Left forelimb (tissue), 1 donor: ENCODE measurements at regions not wholly inside any gene's neighbourhood (a gene's known extent, or its start where the extent isn't known, plus 50 kb on each side); places are given as distances from the start of the nearest gene placed in this dataset.

Experiments used
- DNase-seq: peaks from one replicate; pipeline ENCODE4 v3.0.0-alpha.2; 2018; ENCODE audit warnings: low spot score

DNA sequence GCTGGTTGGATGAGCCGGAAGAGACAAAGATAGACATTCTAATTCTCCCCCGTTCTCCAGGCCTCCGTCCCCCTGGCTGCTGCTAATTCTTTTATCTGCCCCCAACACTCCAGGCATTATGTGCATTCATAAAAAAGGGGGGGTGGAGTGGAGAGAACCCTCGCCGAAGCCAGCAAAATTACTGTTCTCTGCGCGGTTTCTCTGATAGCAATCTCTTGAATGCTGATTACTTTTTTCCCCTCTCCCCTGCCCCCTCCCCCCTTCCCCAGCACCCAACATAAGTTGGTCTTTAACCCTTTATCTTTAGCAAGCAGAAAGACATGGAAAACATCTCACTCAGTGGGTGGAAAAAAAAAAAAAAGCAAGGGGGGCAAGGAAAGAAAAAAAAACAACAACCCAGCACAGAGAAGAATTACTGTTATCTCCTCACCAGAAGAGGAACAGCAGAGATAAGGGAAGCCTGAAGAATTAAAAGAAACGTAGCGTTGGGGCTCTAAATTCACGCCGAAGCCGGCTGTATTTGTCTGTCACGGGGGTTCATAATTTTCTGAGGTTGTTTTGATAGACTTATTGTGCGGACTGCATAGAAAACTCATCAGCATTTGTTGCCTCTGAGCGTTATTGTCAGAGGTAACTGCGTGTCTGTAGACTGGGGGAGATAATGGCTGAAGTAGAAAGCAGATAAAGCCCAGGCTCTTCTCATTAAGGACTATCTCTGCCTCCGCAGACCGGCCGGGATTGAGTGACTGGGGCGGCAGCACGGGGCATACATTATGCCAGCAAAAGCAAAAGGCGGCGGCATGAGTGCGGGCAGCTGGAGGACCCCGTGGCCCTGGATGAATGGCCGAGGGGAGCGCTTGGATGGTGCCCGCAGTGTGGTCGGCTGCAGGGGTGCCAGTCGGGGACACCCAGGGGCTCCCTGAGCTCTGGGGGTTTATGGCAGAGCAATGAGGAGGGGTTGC, 126.9 kb downstream of the MRM1 start:
- no peak for DNase-seq

DNA sequence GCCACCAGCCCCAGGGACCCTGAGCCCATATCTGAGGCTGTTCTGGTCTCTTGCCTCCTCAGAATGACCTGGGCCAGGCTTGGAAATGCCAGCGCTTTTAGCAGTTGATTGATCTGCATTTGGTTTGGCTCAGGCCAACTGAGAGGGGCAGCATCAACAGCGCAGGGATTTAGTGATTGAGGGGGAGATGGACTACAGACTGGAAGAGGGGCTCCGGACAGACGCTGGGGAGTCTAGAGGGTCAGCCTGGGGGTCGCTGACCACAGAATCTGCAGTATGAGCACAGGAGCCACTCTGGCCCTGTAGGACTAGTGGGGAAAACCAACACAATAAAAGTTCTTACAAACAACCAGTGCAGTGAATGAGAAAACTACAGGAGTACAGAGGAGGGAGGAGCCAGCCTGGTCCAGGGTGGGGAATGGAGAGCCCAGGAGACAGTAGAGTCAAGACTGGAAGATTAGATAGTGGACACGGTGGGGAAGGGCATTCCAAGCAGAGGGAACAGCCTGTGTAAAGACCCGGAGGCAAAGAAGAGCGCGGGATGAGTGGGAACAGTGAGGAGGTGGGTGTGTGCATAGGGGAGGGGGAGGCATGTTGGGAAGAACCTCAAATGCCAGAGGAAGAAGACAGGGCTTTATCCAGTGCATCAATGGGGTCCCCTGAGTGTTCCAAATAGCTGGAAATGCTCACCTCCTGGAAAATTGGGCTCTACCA, 128.9 kb downstream of the MRM1 start:
- no peak for DNase-seq

DNA sequence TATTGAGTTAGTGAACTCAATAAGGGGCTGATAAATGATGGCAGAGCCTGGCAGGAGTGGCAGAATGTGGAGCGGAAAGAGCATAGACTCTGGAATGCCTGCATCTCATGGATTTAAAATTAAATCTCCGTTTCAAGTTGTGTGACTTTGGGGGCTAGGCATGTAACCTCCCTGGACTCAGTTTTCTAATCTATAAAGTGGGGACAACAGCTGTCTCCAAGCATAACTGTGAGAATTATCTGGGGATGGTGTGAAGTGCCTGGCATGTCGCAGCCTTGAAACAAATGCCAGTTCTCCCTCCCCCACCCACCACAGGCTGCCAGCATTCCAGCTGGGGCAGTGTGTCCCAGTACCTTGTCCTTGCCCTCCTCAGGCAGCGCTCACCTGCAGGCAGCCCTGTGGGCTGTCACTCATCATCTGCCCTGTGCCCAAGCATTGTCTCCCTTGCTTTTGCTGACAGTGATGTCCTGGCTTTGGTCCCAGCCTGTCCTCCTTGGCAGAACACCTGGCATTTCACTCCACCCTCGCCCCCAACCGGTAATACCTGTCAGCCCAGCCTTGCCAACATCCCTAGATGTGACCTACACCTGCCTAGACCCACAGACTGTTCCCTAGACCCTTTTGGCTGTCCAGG, 129.6 kb downstream of the MRM1 start:
- DNase-seq: no peak

DNA sequence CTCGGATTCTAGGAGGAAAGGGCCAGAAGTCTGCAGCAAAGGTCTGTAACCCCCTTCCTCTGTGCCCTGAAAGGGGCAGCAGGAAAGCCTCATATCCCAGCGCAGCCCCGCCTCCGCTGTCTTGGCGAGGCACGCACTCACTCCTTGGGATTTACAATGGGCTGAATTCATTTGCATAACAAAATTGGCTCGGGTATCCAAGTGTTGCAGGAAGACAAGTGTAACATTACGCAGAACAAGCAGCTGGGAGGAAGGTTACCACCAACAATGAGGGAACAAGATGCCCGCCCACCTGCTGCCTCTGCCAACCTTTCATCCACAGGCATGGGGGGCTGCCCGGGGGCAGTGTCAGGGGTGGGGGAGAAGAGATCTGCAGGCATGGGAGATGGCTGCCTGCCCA, 130.4 kb downstream of the MRM1 start:
- no peak for DNase-seq

DNA sequence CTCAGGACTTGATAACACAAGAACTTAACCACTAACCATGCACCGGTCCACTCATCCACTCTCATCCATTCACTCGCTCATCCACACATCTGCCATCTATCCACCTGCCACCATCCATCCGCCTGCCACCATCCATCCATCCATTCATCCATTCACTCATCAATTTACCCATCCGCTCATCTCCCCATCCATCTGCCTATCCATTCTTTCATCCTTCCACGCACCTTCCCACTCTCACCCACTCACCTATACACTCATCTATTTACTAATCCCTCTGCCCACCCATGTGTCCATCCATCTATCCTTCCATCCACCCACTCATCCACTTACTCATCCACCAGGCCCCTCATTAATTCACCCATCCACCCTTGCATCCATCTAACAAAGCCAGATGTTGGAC, 131.0 kb downstream of the MRM1 start:
- no peak for DNase-seq

DNA sequence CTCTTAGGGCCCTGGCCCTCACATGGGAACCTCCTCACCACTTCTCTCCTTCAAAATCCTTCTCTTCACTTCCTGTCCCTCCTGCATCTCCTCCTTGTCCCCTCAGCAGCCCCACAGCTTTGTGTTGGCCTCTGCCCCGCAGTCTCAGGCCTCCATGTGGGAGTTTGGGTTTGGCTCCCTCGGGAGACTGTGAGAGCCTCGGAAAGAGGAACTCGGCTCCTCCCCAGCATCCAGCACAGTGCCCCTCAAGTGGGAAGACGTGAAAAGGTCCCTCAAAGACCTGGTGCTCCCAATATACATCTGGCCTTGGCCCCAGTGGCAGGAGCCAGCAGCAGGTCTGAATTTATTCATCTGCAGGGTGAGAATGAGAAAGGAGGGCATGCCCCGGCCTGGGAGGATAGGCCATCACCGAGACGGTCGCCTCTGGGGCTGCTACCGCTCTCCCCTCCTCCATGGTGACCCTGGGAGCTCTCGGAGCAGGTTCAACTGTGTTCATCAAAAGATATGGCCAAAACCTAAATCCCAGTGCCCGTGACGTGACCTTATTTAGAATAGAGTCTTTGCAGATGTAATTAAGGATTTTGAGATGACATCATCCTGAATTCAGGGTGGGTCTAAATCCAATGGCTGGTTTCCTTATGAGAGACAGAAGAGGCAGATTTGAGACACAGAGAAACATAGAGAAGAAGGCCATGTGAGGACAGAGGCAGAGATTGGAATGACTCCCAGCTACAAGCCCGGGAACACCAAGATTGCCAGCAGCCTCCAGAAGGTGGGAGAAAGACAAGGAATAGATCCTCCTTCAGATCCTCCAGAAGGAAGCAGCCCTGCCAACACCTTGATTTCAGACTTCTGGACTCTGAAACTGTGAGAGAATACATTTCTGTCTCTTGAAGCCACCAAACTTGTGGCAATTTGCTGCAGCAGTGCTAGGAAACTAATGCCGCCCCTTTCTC, 135.1 kb downstream of the MRM1 start:
- no peak for DNase-seq

DNA sequence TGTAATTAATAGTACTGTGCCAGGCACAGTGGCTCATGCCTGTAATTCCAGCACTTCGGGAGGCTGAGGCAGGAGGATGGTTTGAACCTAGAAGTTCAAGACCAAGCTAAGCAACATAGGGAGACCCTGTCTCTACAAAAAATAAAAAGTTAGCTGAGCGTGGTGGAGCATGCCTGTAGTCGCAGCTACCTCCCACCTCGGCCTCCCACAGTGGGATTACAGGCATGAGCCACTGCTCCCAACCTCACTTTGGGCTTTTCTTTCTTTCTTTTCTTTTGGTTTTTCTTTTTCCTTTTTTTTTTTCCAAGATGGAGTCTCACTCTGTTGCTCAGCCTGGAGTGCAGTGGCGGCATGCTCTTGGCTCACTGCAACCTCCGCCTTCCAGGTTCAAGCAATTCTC, 137.8 kb downstream of the MRM1 start:
- no peak for DNase-seq

DNA sequence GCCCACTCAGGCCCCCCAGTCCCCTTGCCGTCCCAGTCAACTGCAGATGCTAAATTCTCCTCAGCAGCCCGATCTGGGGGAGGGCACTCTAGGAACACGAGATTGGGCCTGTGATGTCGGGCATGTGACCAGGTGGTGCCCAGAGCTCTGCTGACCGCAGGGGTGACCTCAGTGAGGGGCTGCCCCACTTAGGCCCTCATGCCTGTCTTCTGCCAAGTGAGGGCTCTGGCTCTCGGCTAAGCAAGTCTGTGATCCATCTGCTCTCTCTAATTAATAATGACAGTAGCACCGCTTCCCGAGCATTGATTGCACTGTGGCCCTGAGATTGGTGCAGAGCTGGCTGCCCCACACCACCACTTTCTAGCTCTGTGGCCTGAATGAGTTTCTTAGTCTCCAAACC, 138.8 kb downstream of the MRM1 start:
- no peak for DNase-seq

DNA sequence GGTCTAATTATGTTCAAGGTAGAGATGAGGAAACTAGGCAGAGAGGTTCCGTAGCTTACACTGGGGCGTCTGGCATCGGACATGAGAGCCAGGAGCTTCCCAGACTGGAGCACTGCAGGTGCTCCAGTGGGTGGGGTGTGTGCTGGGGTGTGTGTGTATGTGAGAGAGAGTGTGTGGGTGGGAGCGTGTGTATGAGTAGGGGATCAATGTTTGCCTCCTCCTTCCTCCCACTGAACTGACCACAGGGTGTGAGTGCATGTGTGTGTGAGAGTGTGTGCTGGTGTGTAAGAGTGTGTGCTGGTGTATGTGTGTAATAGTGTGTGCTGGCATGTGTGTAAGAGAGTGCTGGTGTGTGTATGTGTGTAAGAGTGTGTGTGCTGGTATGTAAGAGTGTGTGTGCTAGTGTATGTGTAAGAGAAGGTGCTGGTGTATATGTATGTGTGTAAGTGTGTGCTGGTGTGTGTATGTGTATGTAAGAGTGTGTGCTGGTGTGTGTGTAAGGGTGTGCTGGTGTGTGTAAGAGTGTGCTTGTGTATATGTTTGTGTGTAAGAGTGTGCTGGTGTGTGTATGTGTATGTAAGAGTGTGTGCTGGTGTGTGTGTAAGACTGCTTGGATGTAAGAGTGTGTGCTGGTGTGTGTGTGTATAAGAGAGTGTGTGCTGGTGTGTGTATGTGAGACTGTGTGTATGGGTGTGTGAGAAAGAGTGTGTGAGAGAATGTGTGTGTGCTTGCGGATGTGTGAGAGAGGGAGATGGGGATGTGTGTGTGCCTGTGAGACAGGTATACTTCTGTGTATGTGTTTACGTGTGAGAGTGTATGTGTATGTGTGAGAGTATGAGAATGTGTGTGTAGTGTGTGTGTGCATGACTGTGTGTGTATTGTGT, 139.9 kb downstream of the MRM1 start:
- DNase-seq: no peak

DNA sequence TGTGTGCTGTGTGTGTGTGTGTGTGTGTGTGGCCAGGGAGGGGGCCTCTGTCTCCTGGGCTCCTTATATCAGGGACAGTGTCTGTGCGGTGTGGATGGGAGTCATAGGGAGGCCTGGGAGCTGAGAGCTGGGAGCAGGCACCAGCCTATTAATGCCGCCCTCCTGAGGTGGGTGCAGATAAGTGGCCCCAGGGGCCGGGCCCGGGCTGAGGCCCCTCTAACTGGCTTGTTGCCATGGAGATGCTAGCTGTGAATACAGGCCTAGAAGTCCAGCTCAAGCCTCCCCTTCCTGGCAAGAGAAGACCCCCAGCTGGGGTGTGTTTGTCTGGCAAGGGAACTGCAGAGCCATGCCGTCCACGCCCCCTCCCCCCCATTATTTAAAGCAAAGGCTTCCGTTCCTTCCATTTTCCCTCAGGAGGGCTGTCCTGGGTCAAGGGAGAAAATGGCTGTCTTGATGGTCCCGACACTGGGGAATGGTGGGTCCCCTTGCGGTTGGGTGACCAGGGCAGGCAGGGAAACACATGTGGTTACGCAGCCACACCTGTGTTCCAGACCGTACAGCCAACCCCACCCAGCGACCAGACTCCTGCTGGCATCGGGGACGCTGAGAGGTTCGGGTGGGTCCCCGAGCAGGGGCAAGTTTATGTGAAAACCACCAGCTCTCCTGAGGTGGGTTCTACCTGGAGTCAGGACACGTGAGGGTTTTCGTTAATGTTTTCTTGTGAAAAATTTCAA, 141.1 kb downstream of the MRM1 start:
- DNase-seq: no peak

DNA sequence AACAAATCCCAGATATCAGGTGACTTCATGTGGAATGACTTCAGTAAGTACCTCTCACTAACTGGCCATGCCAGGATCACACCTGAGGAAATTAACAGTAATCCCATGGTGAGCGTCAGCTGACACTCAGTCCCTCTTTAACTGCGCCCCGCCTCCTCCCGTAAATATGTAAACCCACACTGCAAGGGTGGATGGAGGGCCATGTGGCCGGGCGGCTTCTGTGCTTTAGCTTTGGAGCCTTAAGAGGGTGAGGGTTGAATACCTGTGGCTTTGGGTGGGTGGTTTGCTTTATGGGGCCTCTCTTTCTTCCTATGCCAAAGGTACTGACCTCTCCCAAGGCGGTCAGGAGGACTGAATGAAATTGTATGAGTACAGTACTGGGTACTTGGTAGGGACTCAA, 141.7 kb downstream of the MRM1 start:
- DNase-seq: no peak

DNA sequence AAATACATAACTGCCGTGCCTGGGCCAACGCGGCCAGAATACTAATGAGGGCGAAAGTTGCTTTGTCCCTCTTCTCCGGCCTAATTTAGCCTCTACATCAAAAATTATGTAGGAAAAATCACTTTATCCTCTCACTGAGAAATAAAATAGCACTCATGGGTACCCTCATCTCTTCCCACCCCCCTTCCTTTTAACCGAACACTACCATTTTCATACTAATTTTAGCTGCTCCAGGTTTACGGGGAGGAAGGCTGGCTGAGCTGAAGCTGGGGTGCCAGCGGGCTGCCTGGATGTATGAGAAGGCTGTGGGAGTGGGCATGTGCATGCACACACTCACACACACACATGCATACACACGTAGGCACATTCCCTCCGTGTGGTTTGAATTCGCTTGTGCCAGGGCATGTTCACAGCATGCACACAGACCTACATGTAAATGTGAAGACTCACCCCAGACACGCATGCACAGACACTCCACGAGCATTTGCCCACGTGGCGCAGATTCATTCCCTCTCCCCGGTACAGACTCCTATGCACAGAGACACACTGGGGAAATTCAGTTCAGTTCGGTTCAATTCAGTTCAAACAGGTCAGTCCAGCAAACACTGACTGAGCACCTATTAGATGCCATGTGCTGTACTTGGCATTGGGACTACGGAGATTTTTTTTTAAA, 145.1 kb downstream of the MRM1 start:
- DNase-seq: no peak

DNA sequence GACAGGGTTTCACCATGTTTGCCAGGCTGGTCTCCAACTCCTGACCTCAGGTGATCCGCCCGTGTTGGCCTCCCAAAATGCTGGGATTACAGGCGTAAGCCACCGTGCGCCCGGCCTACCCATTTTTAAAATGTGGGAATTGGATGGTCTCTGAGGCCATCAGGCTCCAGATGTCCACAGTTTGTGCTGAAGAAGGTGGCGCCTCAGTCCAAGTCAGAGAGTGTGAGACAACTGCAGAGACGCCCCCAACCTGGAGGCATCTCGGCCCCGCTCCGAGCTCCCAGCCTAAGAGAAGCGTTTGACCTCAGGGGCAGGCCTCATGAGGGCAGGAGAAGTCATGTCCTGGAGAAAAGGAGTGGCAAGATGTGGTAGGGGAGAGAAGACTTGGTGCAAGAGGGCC, 146.5 kb downstream of the MRM1 start:
- DNase-seq: no peak

DNA sequence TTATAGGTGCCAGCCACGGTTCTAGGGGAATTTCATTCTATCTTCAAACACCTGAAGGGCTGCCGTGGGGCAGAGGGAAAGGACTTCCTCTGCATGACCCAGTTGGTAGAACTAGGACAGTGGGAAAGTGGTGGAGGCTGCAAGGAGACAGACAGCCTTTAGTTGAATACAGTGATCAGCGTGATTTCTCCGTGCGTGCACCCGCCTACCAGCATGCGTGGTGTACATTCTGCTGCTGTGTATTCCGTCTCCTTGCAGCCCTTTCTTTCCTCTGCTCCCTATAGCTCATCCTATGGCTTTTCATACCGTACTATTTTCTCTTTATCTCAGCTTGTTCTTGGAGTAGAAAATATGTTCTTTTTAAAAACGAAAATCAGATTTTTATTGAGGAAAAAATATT, 146.9 kb downstream of the MRM1 start:
- no peak for DNase-seq

DNA sequence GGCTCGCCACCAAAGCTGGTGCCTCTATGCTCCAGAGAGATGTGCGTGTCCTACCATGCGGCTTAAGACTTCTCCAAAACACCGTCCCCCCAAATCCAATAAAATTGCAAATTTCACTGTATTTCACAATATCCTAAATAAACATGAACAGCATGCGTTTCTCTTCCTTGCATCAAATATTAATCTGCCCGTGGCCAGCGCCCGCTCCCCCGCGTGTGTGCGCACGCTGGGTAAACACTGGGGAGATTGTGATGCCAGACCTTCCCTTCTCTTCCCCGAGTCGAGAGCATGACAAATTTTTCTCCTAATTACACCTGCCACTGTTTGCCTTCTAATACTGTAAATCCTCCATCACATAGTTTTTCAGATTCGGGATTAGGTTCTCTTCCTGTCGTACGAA, 148.1 kb downstream of the MRM1 start:
- DNase-seq: no peak

DNA sequence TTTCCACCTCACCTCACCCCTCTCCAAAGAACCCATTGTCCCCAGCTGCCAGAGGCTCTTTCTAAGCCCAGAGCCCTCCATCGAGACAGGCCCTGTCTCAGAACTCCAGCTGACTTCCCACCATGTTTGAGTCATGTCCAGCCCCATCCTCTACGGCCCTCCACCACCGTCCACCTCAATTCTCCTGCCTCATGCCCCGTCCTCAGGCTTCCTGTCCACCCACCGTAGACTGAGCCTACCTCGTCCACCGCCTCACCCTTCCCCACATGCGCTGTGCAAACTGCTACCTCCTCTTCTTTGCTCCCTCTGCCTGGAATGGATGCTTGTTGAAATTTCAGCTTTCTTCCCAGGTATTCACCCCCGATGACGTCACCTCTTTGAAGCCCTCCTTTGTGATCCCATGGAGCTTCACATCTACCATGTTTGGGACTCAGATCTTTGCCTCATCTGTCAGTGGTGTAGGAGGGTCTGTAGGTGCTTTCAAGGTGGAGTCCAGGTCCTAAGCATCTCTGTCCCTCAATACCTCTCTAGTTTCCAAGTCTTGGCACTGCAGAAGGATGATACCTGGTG, 149.0 kb downstream of the MRM1 start:
- no peak for DNase-seq

DNA sequence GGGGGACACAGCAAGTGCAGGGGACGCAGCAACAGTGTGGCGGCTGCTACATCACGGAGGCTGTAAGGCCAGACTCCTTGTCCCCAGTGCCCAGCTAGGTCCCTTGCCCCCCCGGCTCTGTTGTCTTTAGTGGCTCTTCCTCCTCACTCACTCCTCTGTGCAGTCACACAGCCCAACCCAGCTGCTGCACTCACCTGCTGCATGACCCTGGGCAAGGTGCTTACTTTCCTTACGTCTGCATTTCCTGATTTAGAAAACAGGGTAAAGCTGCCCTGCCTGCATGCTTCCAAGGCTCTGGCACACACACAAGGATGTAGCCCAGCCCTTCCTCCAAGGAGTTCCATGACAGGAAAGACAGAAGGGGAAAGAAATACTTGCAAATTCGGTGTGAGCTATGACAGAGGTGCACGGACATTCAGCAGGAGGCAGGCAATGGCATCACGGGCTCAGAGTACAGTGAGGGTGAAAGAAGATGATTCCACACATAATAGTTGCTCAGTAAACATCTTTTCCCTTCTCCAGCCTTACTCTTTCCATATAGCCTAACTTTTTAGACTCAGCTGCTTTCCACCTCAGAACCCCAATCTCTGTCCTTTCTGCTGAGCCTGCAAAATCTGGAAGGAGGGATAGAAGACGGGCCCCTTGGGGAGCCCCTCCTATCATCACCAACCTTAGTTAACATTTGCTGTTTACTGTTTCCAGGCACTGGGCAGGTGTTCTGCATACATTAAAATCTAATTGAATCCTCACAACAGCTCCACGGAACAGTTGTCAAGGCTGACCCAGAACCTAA, 150.9 kb downstream of the MRM1 start:
- no peak for DNase-seq

DNA sequence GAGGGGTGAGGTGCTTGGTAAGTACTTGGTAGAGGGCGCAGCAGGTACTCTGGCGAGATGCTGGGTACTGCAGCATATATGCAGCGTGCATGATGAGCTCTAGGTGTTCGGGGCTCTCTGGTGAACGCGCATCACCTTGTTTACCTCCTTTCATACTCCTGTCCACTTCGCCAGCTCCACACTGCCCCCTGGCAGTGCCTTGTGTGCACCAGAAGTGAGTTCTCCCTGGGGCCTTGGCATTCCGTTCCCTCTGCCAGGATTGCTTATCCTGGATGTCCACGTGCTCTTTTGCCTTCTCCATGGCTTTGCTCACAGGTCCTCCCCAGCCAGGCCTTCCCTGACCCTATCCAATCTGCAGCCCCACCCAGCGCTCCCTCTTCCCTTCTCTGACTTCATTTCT, 154.2 kb downstream of the MRM1 start:
- DNase-seq: no peak
